PC-3 (cell line): ENCODE measurements at regions not wholly inside any gene's neighbourhood (a gene's known extent, or its start where the extent isn't known, plus 50 kb on each side); places are given as distances from the start of the nearest gene placed in this dataset.
"Not testable (repeated sequence)": the region's sequence is repeated elsewhere in the genome, so short reads cannot be mapped to it uniquely, and the experiment has no call there.

Experiments
- CTCF ChIP-seq: fragments of 300-600 bp; sonication (generic); conservative IDR thresholded peaks from 2 replicates; pipeline ENCODE4 v1.5.1; 2017; ENCODE audit warnings: antibody characterized with exemption, low read depth, mild to moderate bottlenecking, low read length
- EZH2 ChIP-seq: fragments of 300-600 bp; sonication (generic); IDR thresholded peaks from one replicate; pipeline ENCODE4 v1.6.1; 2017; ENCODE audit warnings: antibody characterized with exemption, mild to moderate bottlenecking, low read length; ENCODE audit not compliant: unreplicated experiment
- EZH2phosphoT487 ChIP-seq: fragments of 300-600 bp; sonication (generic); IDR thresholded peaks from 2 replicates; pipeline ENCODE4 v1.6.1; 2018; ENCODE audit warnings: mild to moderate bottlenecking, antibody characterized with exemption, low read length, borderline replicate concordance

- not testable (repeated sequence) for TF ChIP-seq CTCF, EZH2phosphoT487, EZH2
Observed at GRCh38 chr7:55683501-55683900, 111.2 kb upstream of the VOPP1 start.
